Mammary epithelial cell (primary cell): ENCODE measurements at regions not wholly inside any gene's neighbourhood (a gene's known extent, or its start where the extent isn't known, plus 50 kb on each side); places are given as distances from the start of the nearest gene placed in this dataset.

Source experiments
- CTCF ChIP-seq, 2 donors: IDR thresholded peaks in 1 of 2; conservative IDR thresholded peaks in 1 of 2; 2 replicates each; pipeline ENCODE4 v1.5.1; 2011 to 2012; ENCODE audit warnings: inconsistent platforms in 2 of 2, low read length in 2 of 2, mild to moderate bottlenecking in 2 of 2, control low read depth in 1 of 2, low read depth in 1 of 2; ENCODE audit not compliant: insufficient read depth in 1 of 2; ENCODE audit errors: extremely low read depth in 1 of 2
- EZH2 ChIP-seq: IDR thresholded peaks from 2 replicates; pipeline ENCODE4 v1.6.1; 2012; ENCODE audit warnings: low read length, inconsistent platforms, borderline replicate concordance

- TF ChIP-seq EZH2 (no peak), CTCF (conservative IDR thresholded peaks at IDR 0.05 in 1 of 2, IDR thresholded peaks at IDR 0.05 in 1 of 2; ENCODE audit: extremely low read depth in 1 of 2, insufficient read depth in 1 of 2, low read depth in 1 of 2, low read length in 2 of 2) (no peak)
These were observed 360.8 kb upstream of the SPHKAP start for GRCh38 chr2:228542277-228542676.
